ENCODE measurements at regions not wholly inside any gene's neighbourhood (a gene's known extent, or its start where the extent isn't known, plus 50 kb on each side); places are given as distances from the start of the nearest gene placed in this dataset.

GRCh38 chr7:16236381-16236780, 185.0 kb downstream of the CRPPA start:
- no peak overlapping the region for H3K4me3 Mint-ChIP-seq
- peaks cover 0 to 4% of the 10 kb centered on the region in 2 donors for H3K36me3 Mint-ChIP-seq
- no peak for DNase-seq
- H3K9me3 ChIP-seq (ENCODE audit: control insufficient read depth in 1 of 2, low read length in 2 of 2) = no peaks in the 10 kb centered on the region
- no peaks in the 10 kb centered on the region for H3K36me3 ChIP-seq (ENCODE audit: insufficient read depth, low read length)
- H3K4me3 ChIP-seq (ENCODE audit: low read length in 2 of 2) = no peak overlapping the region
- H3K27me3 Mint-ChIP-seq = no peaks in the 10 kb centered on the region
- CTCF ChIA-PET (ENCODE audit: partially characterized antibody) = no interaction called here
- no peaks in the 10 kb centered on the region for H3K4me1 Mint-ChIP-seq
- intact Hi-C loops (cut with micrococcal nuclease) = no loop called here
- no peaks in the 10 kb centered on the region for H3K4me1 ChIP-seq (ENCODE audit: insufficient read depth, low read length)
- no peak overlapping the region for H3K27ac Mint-ChIP-seq
- H3K27ac ChIP-seq (ENCODE audit: low read depth, low read length) = no peak overlapping the region
- POLR2A ChIA-PET (ENCODE audit: partially characterized antibody) = no interaction called here
- no peaks in the 10 kb centered on the region for H3K27me3 ChIP-seq (ENCODE audit: insufficient read depth, low read length)
- peaks cover 3 to 15% (median 11%) of the 10 kb centered on the region in 8 donors for H3K9me3 Mint-ChIP-seq

- Histone ChIP-seq H3K4me1 (ENCODE audit: insufficient read depth, low read length) (no peaks in the 10 kb centered on the region), H3K4me3 (ENCODE audit: low read length in 2 of 2) (no peak overlapping the region), H3K27me3 (ENCODE audit: insufficient read depth, low read length) (no peaks in the 10 kb centered on the region), H3K9me3 (ENCODE audit: control insufficient read depth in 1 of 2, low read length in 2 of 2) (no peaks in the 10 kb centered on the region), H3K27ac (ENCODE audit: low read depth, low read length) (no peak overlapping the region), H3K36me3 (ENCODE audit: insufficient read depth, low read length) (no peaks in the 10 kb centered on the region)
- ChIA-PET POLR2A (ENCODE audit: partially characterized antibody) (no interaction called here), CTCF (ENCODE audit: partially characterized antibody) (no interaction called here)
- Mint-ChIP-seq H3K27ac (no peak overlapping the region), H3K36me3 (peaks cover 0 to 5% of the 10 kb centered on the region in 2 donors), H3K4me3 (no peak overlapping the region), H3K9me3 (peaks cover 5 to 25% (median 18%) of the 10 kb centered on the region in 8 donors), H3K27me3 (no peaks in the 10 kb centered on the region), H3K4me1 (no peaks in the 10 kb centered on the region)
- DNase-seq = no peak
- intact Hi-C loops (cut with micrococcal nuclease) = no loop called here
Measured at GRCh38 chr7:16235147-16236114, 185.9 kb downstream of the CRPPA start.

GRCh38 chr7:16234493-16235146, 186.7 kb downstream of the CRPPA start:
- Mint-ChIP-seq H3K27me3 (no peaks in the 10 kb centered on the region), H3K4me1 (no peaks in the 10 kb centered on the region), H3K27ac (no peak overlapping the region), H3K36me3 (peaks cover 0 to 7% of the 10 kb centered on the region in 2 donors), H3K9me3 (peaks cover 5 to 33% (median 26%) of the 10 kb centered on the region in 8 donors), H3K4me3 (no peak overlapping the region)
- H3K9me3 ChIP-seq (ENCODE audit: control insufficient read depth in 1 of 2, low read length in 2 of 2) = no peaks in the 10 kb centered on the region
- intact Hi-C loops (cut with micrococcal nuclease) = no loop called here
- H3K4me1 ChIP-seq (ENCODE audit: insufficient read depth, low read length) = no peaks in the 10 kb centered on the region
- no peak for DNase-seq
- POLR2A ChIA-PET (ENCODE audit: partially characterized antibody) = no interaction called here
- no peak overlapping the region for H3K4me3 ChIP-seq (ENCODE audit: low read length in 2 of 2)
- CTCF ChIA-PET (ENCODE audit: partially characterized antibody) = no interaction called here
- no peak overlapping the region for H3K27ac ChIP-seq (ENCODE audit: low read depth, low read length)
- no peaks in the 10 kb centered on the region for H3K27me3 ChIP-seq (ENCODE audit: insufficient read depth, low read length)
- H3K36me3 ChIP-seq (ENCODE audit: insufficient read depth, low read length) = no peaks in the 10 kb centered on the region

- no peak overlapping the region for H3K27ac ChIP-seq (ENCODE audit: low read depth, low read length)
- intact Hi-C loops (cut with micrococcal nuclease) = no loop called here
- H3K27ac Mint-ChIP-seq = no peak overlapping the region
- H3K9me3 ChIP-seq (ENCODE audit: control insufficient read depth in 1 of 2, low read length in 2 of 2) = no peaks in the 10 kb centered on the region
- H3K27me3 ChIP-seq (ENCODE audit: insufficient read depth, low read length) = no peaks in the 10 kb centered on the region
- no peak overlapping the region for H3K4me3 ChIP-seq (ENCODE audit: low read length in 2 of 2)
- H3K4me3 Mint-ChIP-seq = no peak overlapping the region
- no peaks in the 10 kb centered on the region for H3K4me1 ChIP-seq (ENCODE audit: insufficient read depth, low read length)
- H3K27me3 Mint-ChIP-seq = no peaks in the 10 kb centered on the region
- no peaks in the 10 kb centered on the region for H3K4me1 Mint-ChIP-seq
- ChIA-PET POLR2A (ENCODE audit: partially characterized antibody) (no interaction called here), CTCF (ENCODE audit: partially characterized antibody) (no interaction called here)
- no peak for DNase-seq
- H3K36me3 Mint-ChIP-seq = peaks cover 0 to 7% of the 10 kb centered on the region in 2 donors
- no peaks in the 10 kb centered on the region for H3K36me3 ChIP-seq (ENCODE audit: insufficient read depth, low read length)
- peaks cover 5 to 42% (median 34%) of the 10 kb centered on the region in 8 donors for H3K9me3 Mint-ChIP-seq
Measured at GRCh38 chr7:16233517-16233916, 187.8 kb downstream of the CRPPA start.

GRCh38 chr7:16232273-16232672, 189.1 kb downstream of the CRPPA start:
- peaks cover 6 to 50% (median 34%) of the 10 kb centered on the region in 8 donors for H3K9me3 Mint-ChIP-seq
- no peaks in the 10 kb centered on the region for H3K27me3 Mint-ChIP-seq
- peaks cover 0 to 7% of the 10 kb centered on the region in 2 donors for H3K36me3 Mint-ChIP-seq
- no peak overlapping the region for H3K27ac Mint-ChIP-seq
- no peaks in the 10 kb centered on the region for H3K9me3 ChIP-seq (ENCODE audit: control insufficient read depth in 1 of 2, low read length in 2 of 2)
- ChIA-PET POLR2A (ENCODE audit: partially characterized antibody) (no interaction called here), CTCF (ENCODE audit: partially characterized antibody) (no interaction called here)
- no peaks in the 10 kb centered on the region for H3K36me3 ChIP-seq (ENCODE audit: insufficient read depth, low read length)
- DNase-seq = no peak
- H3K4me1 Mint-ChIP-seq = no peaks in the 10 kb centered on the region
- H3K27me3 ChIP-seq (ENCODE audit: insufficient read depth, low read length) = no peaks in the 10 kb centered on the region
- no peaks in the 10 kb centered on the region for H3K4me1 ChIP-seq (ENCODE audit: insufficient read depth, low read length)
- intact Hi-C loops (cut with micrococcal nuclease) = no loop called here
- H3K4me3 Mint-ChIP-seq = no peak overlapping the region
- no peak overlapping the region for H3K27ac ChIP-seq (ENCODE audit: low read depth, low read length)
- no peak overlapping the region for H3K4me3 ChIP-seq (ENCODE audit: low read length in 2 of 2)

GRCh38 chr7:16223963-16224707, 197.2 kb downstream of the CRPPA start:
- intact Hi-C loops (cut with micrococcal nuclease) = no loop called here
- Mint-ChIP-seq H3K4me3 (peak overlapping the region; percentile 52 to 73 (median 62)), H3K9me3 (peaks cover 2 to 13% (median 4%) of the 10 kb centered on the region in 8 donors), H3K27me3 (no peaks in the 10 kb centered on the region), H3K4me1 (peaks cover 4 to 16% (median 7%) of the 10 kb centered on the region in 4 donors), H3K27ac (no peak overlapping the region), H3K36me3 (no peaks in the 10 kb centered on the region)
- peak; percentile 6 to 44 (median 30) for DNase-seq
- no peaks in the 10 kb centered on the region for H3K9me3 ChIP-seq (ENCODE audit: control insufficient read depth in 1 of 2, low read length in 2 of 2)
- H3K27me3 ChIP-seq (ENCODE audit: insufficient read depth, low read length) = no peaks in the 10 kb centered on the region
- H3K4me3 ChIP-seq (ENCODE audit: low read length in 2 of 2) = peak overlapping the region in 1 of 2 donors; percentile 10
- no peak overlapping the region for H3K27ac ChIP-seq (ENCODE audit: low read depth, low read length)
- peaks cover 18% of the 10 kb centered on the region for H3K4me1 ChIP-seq (ENCODE audit: insufficient read depth, low read length)
- CTCF ChIA-PET (ENCODE audit: partially characterized antibody) = interaction anchor here (1.7 kb wide), 1 partner anchor 197 kb away, joined by 3 read pairs; no protein-coding TSS in a partner anchor
- POLR2A ChIA-PET (ENCODE audit: partially characterized antibody) = interaction anchor here (1.6 kb wide), 1 partner anchor 197 kb away, joined by 7 read pairs; the partner anchor contains the start of gene CRPPA
- no peaks in the 10 kb centered on the region for H3K36me3 ChIP-seq (ENCODE audit: insufficient read depth, low read length)

- DNase-seq = no peak
- H3K9me3 Mint-ChIP-seq = peaks cover 0 to 7% (median under 1%) of the 10 kb centered on the region in 8 donors
- H3K4me3 ChIP-seq (ENCODE audit: low read length in 2 of 2) = no peak overlapping the region
- no peaks in the 10 kb centered on the region for H3K27me3 ChIP-seq (ENCODE audit: insufficient read depth, low read length)
- no peak overlapping the region for H3K27ac ChIP-seq (ENCODE audit: low read depth, low read length)
- no peaks in the 10 kb centered on the region for H3K27me3 Mint-ChIP-seq
- H3K4me3 Mint-ChIP-seq = no peak overlapping the region
- no peaks in the 10 kb centered on the region for H3K9me3 ChIP-seq (ENCODE audit: control insufficient read depth in 1 of 2, low read length in 2 of 2)
- ChIA-PET POLR2A (ENCODE audit: partially characterized antibody) (no interaction called here), CTCF (ENCODE audit: partially characterized antibody) (no interaction called here)
- no peaks in the 10 kb centered on the region for H3K36me3 ChIP-seq (ENCODE audit: insufficient read depth, low read length)
- H3K4me1 Mint-ChIP-seq = peaks cover 0 to 2% (median 0%) of the 10 kb centered on the region in 4 donors
- no peaks in the 10 kb centered on the region for H3K36me3 Mint-ChIP-seq
- intact Hi-C loops (cut with micrococcal nuclease) = no loop called here
- no peak overlapping the region for H3K27ac Mint-ChIP-seq
- no peaks in the 10 kb centered on the region for H3K4me1 ChIP-seq (ENCODE audit: insufficient read depth, low read length)
Measured at GRCh38 chr7:16212610-16213009, 208.7 kb downstream of the CRPPA start.

Measured in CD4-positive, alpha-beta memory T cell (primary cell).